ENCODE measurements at regions not wholly inside any gene's neighbourhood (a gene's known extent, or its start where the extent isn't known, plus 50 kb on each side); places are given as distances from the start of the nearest gene placed in this dataset.

GRCh38 chr2:138213624-138214023 is 249.4 kb downstream of the HNMT start:
- H3K36me3 Mint-ChIP-seq = no peaks in the 10 kb centered on the region
- H3K27ac Mint-ChIP-seq = no peak overlapping the region
- no peak overlapping the region for H3K4me3 Mint-ChIP-seq
- H3K9me3 Mint-ChIP-seq = peaks cover 9% of the 10 kb centered on the region
- H3K4me1 Mint-ChIP-seq = no peaks in the 10 kb centered on the region
- no peaks in the 10 kb centered on the region for H3K27me3 Mint-ChIP-seq

GRCh38 chr2:138215958-138216357 is 251.7 kb downstream of the HNMT start:
- Mint-ChIP-seq H3K27ac (no peak overlapping the region), H3K27me3 (no peaks in the 10 kb centered on the region), H3K36me3 (no peaks in the 10 kb centered on the region), H3K4me1 (no peaks in the 10 kb centered on the region), H3K9me3 (peaks cover 9% of the 10 kb centered on the region), H3K4me3 (no peak overlapping the region)

- H3K27ac Mint-ChIP-seq = no peak overlapping the region
Observed at GRCh38 chr2:138217975-138218374, 253.7 kb downstream of the HNMT start.

GRCh38 chr2:138218397-138218796 is 254.1 kb downstream of the HNMT start:
- Mint-ChIP-seq H3K27ac (no peak overlapping the region), H3K9me3 (peaks cover 9% of the 10 kb centered on the region), H3K4me1 (no peaks in the 10 kb centered on the region), H3K4me3 (no peak overlapping the region), H3K36me3 (no peaks in the 10 kb centered on the region), H3K27me3 (no peaks in the 10 kb centered on the region)

More at GRCh38 chr2:138217975-138218374, 253.7 kb downstream of the HNMT start:
- peaks cover 9% of the 10 kb centered on the region for H3K9me3 Mint-ChIP-seq
- H3K4me1 Mint-ChIP-seq = no peaks in the 10 kb centered on the region
- no peaks in the 10 kb centered on the region for H3K36me3 Mint-ChIP-seq
- no peak overlapping the region for H3K4me3 Mint-ChIP-seq
- H3K27me3 Mint-ChIP-seq = no peaks in the 10 kb centered on the region

- no peaks in the 10 kb centered on the region for H3K27me3 Mint-ChIP-seq
- no peaks in the 10 kb centered on the region for H3K4me1 Mint-ChIP-seq
- H3K4me3 Mint-ChIP-seq = no peak overlapping the region
- no peak overlapping the region for H3K27ac Mint-ChIP-seq
- peaks cover 9% of the 10 kb centered on the region for H3K9me3 Mint-ChIP-seq
- H3K36me3 Mint-ChIP-seq = no peaks in the 10 kb centered on the region
Observed at GRCh38 chr2:138219961-138220360, 255.7 kb downstream of the HNMT start.

- no peaks in the 10 kb centered on the region for H3K36me3 Mint-ChIP-seq
Observed at GRCh38 chr2:138221358-138221757, 257.1 kb downstream of the HNMT start.

GRCh38 chr2:138223319-138223718 is 259.0 kb downstream of the HNMT start:
- peaks cover 2% of the 10 kb centered on the region for H3K9me3 Mint-ChIP-seq
- no peaks in the 10 kb centered on the region for H3K27me3 Mint-ChIP-seq
- no peak overlapping the region for H3K4me3 Mint-ChIP-seq
- no peak overlapping the region for H3K27ac Mint-ChIP-seq
- H3K36me3 Mint-ChIP-seq = no peaks in the 10 kb centered on the region
- no peaks in the 10 kb centered on the region for H3K4me1 Mint-ChIP-seq

More at GRCh38 chr2:138221358-138221757, 257.1 kb downstream of the HNMT start:
- Mint-ChIP-seq H3K4me3 (no peak overlapping the region), H3K27me3 (no peaks in the 10 kb centered on the region), H3K27ac (no peak overlapping the region), H3K4me1 (no peaks in the 10 kb centered on the region), H3K9me3 (peaks cover 8% of the 10 kb centered on the region)

- no peak overlapping the region for H3K4me3 Mint-ChIP-seq
- H3K27ac Mint-ChIP-seq = no peak overlapping the region
- peaks cover 8% of the 10 kb centered on the region for H3K9me3 Mint-ChIP-seq
Observed at GRCh38 chr2:138227195-138227594, 262.9 kb downstream of the HNMT start.

GRCh38 chr2:138228101-138228500 is 263.8 kb downstream of the HNMT start:
- Mint-ChIP-seq H3K9me3 (peaks cover 8% of the 10 kb centered on the region), H3K4me3 (no peak overlapping the region), H3K36me3 (no peaks in the 10 kb centered on the region), H3K27ac (no peak overlapping the region), H3K27me3 (peaks cover 3% of the 10 kb centered on the region), H3K4me1 (no peaks in the 10 kb centered on the region)

More at GRCh38 chr2:138227195-138227594, 262.9 kb downstream of the HNMT start:
- Mint-ChIP-seq H3K27me3 (no peaks in the 10 kb centered on the region), H3K4me1 (no peaks in the 10 kb centered on the region), H3K36me3 (no peaks in the 10 kb centered on the region)

- Mint-ChIP-seq H3K36me3 (peaks cover 2% of the 10 kb centered on the region), H3K4me1 (no peaks in the 10 kb centered on the region), H3K27ac (no peak overlapping the region), H3K27me3 (peaks cover 3% of the 10 kb centered on the region), H3K4me3 (no peak overlapping the region), H3K9me3 (peaks cover 5% of the 10 kb centered on the region)
Observed at GRCh38 chr2:138234265-138234664, 267.3 kb upstream of the SPOPL start.

- H3K4me3 Mint-ChIP-seq = no peak overlapping the region
- H3K36me3 Mint-ChIP-seq = peaks cover 2% of the 10 kb centered on the region
- peaks cover 3% of the 10 kb centered on the region for H3K27me3 Mint-ChIP-seq
- no peak overlapping the region for H3K27ac Mint-ChIP-seq
- peaks cover 5% of the 10 kb centered on the region for H3K9me3 Mint-ChIP-seq
- no peaks in the 10 kb centered on the region for H3K4me1 Mint-ChIP-seq
Observed at GRCh38 chr2:138235041-138235440, 266.5 kb upstream of the SPOPL start.

- Mint-ChIP-seq H3K36me3 (peaks cover 2% of the 10 kb centered on the region), H3K4me3 (no peak overlapping the region), H3K27me3 (peaks cover 3% of the 10 kb centered on the region), H3K27ac (no peak overlapping the region), H3K9me3 (peaks cover 5% of the 10 kb centered on the region), H3K4me1 (no peaks in the 10 kb centered on the region)
Observed at GRCh38 chr2:138236142-138236541, 265.4 kb upstream of the SPOPL start.

- no peaks in the 10 kb centered on the region for H3K4me1 Mint-ChIP-seq
- H3K27me3 Mint-ChIP-seq = peaks cover 3% of the 10 kb centered on the region
- H3K9me3 Mint-ChIP-seq = peaks cover 14% of the 10 kb centered on the region
- H3K4me3 Mint-ChIP-seq = no peak overlapping the region
- no peak overlapping the region for H3K27ac Mint-ChIP-seq
- H3K36me3 Mint-ChIP-seq = peaks cover 2% of the 10 kb centered on the region
Observed at GRCh38 chr2:138237667-138238384, 263.7 kb upstream of the SPOPL start.

GRCh38 chr2:138238908-138239307 is 262.7 kb upstream of the SPOPL start:
- Mint-ChIP-seq H3K27me3 (no peaks in the 10 kb centered on the region), H3K9me3 (peaks cover 13% of the 10 kb centered on the region), H3K4me1 (no peaks in the 10 kb centered on the region), H3K36me3 (peaks cover 2% of the 10 kb centered on the region), H3K4me3 (no peak overlapping the region), H3K27ac (no peak overlapping the region)

GRCh38 chr2:138239902-138240491 is 261.6 kb upstream of the SPOPL start:
- Mint-ChIP-seq H3K9me3 (peaks cover 9% of the 10 kb centered on the region), H3K27me3 (no peaks in the 10 kb centered on the region), H3K27ac (no peak overlapping the region)

GRCh38 chr2:138243372-138243771 is 258.2 kb upstream of the SPOPL start:
- no peaks in the 10 kb centered on the region for H3K27me3 Mint-ChIP-seq
- no peaks in the 10 kb centered on the region for H3K36me3 Mint-ChIP-seq
- H3K4me3 Mint-ChIP-seq = no peak overlapping the region
- H3K9me3 Mint-ChIP-seq = peaks cover 9% of the 10 kb centered on the region
- H3K27ac Mint-ChIP-seq = no peak overlapping the region
- H3K4me1 Mint-ChIP-seq = no peaks in the 10 kb centered on the region

More at GRCh38 chr2:138239902-138240491, 261.6 kb upstream of the SPOPL start:
- Mint-ChIP-seq H3K36me3 (peaks cover 2% of the 10 kb centered on the region), H3K4me3 (no peak overlapping the region), H3K4me1 (no peaks in the 10 kb centered on the region)
